ENCODE measurements at regions not wholly inside any gene's neighbourhood (a gene's known extent, or its start where the extent isn't known, plus 50 kb on each side); places are given as distances from the start of the nearest gene placed in this dataset.

DNA sequence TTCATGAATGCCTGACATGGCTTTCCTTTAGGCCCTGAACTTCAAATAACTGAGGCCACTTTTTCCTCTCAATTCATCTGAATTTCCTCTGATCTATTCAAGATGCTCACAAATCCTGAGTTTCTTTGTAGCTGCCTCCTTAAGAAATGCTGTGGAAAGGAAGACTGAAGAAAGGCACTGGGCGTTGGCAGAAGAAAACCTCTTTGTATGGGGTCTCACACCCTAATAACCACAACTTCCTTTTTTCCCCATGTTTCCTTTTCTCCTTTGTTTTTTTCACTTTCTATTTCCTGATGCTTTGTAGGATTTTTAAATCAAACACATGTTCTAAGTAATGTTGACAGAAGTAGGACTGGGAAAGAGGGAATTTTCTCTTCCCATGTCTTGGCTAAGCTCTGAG lies 447.4 kb downstream of the CMPK2 start:
- DNase-seq (ENCODE audit: low read depth) = no peak

DNA sequence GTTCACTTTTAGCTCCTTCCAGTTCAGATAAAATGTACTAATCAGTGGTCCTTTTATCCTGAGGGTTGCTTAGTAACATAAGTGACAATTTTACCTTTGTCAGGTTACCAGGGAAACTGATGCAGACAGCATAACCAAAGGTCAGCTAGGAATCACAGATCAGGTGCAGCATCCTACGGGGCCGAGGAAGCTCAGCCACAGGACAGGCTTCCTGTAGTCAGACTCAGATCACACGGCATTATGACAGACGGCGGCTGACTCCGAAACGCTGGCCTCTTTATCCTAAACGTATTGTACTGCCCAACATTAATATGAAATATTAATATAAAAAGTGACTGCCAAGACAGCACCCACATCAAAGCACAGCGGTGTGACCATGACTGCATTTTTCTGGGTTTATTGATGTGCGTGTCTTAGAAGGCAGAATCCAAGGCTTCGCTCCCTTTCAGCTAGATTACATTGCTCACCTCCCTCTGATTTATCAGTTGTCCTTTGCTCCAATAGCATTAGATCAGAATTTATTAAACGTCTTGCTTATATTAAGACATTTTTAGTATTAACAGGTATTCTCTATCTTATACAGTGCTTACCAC lies 444.5 kb downstream of the CMPK2 start:
- no peak for DNase-seq (ENCODE audit: low read depth)

DNA sequence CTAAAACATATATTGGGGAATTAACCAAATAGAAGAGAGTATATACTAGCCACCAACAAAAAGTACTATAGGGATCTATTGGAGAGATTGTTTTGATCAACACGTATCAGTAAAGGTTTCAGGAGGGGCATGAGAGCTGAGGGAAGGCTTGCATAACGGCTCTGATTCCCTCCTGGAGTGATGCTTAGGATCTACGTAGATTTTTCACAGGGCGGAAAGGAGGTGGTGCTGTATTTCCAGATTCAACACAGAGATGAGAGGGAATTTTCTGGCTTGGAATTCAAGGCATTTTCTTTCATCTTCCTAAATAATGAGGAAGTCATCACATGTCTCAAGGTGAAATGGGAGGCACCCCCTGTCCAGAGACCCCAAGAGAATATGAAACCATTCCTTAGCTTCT lies 443.8 kb downstream of the CMPK2 start:
- DNase-seq (ENCODE audit: low read depth) = no peak

GRCh38 chr2:6423157-6423556 lies 442.6 kb downstream of the CMPK2 start:
- DNase-seq (ENCODE audit: low read depth) = no peak

DNA sequence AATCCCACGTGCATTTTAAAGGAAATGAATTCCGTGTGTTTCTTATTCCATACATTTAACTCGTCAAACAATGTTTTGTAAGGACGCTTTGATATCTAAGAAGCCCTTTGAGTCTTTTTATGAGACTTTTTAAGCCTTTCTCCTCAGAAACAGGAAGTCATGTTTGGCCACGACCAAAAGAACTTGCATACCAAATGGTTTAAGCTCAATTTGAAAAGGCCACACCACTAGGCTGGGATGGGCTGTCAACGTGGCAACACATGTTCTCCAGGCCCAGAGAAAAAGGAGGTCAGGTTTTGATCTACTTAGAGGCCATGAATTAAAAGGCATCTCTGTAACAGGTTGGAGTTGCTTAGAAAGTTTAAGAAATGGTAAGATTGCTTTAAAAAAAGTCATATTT lies 441.8 kb downstream of the CMPK2 start:
- no peak for DNase-seq (ENCODE audit: low read depth)

GRCh38 chr2:6425032-6425431 lies 440.7 kb downstream of the CMPK2 start:
- no peak for DNase-seq (ENCODE audit: low read depth)

DNA sequence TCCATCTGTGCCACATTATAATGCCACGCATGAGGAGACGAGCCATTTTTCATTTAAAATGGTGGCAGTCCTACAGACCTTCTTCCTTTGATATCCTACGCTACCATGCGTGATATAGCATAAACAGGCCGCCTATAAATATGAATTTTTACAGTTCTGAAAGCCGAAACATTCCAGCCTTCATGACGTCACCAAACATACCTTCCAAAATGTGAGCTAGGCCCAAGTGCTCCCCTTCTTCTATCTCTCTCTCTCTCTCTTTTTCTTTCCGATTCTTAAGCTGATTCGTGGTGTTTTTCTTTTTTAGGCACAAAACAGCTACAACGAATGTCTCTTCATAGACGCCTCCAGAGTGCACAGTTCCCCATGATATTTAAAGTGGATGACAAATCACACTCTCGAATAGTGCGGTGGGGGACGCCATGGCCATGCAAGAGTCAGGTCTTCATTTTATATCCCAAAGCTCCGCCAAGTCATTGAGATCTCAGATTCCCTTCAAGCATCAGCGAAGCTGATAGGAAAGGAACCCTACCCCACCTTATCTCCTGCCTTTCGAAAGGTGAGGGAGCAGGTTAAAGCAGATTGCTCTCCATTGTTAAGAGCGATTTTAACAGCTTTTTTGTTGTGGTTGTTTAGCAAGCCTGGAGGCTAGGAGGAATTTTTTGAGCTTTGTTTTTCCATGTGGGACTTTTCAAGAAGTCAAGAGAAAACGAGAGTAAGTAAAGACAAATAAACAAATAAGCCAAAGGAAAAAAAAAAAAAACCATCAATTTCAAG lies 436.3 kb downstream of the CMPK2 start:
- DNase-seq (ENCODE audit: low read depth) = no peak

- DNase-seq (ENCODE audit: low read depth) = no peak
Measured at GRCh38 chr2:6434438-6434837, 431.3 kb downstream of the CMPK2 start.

GRCh38 chr2:6441800-6442199 lies 423.9 kb downstream of the CMPK2 start:
- no peak for DNase-seq (ENCODE audit: low read depth)

DNA sequence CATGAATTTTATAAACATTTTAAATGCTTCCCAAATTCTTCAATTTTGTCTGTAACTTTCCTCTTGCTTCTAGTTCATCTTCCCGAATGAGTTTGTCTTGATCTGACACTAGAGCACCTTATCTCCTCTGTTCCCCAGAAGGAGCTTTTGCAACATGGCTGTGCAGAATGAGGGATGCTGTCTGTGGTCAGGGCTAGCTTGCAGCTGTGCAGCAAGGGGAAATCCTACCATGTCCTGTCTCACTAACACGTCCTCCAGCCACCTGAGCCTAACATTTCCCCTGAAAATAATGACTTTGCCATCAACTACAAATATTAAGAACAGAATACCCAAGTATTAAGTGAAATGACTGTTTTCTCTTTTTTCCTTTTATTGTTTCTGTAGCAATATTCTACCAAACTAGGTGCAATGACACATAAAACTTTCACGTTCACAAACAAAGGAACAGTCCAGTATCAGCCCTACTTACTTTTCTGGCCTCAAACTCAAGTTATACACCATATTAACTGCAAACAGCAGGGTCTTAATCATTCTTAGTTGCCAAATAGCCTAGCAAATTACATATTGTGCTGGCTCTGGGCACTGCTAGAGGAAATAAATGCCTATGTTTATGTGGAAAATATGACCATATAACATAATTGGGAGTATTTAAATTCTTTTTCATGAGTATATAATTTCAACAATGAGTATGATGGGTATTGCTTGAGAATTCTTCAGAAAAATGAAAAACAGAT lies 423.3 kb downstream of the CMPK2 start:
- no peak for DNase-seq (ENCODE audit: low read depth)

DNA sequence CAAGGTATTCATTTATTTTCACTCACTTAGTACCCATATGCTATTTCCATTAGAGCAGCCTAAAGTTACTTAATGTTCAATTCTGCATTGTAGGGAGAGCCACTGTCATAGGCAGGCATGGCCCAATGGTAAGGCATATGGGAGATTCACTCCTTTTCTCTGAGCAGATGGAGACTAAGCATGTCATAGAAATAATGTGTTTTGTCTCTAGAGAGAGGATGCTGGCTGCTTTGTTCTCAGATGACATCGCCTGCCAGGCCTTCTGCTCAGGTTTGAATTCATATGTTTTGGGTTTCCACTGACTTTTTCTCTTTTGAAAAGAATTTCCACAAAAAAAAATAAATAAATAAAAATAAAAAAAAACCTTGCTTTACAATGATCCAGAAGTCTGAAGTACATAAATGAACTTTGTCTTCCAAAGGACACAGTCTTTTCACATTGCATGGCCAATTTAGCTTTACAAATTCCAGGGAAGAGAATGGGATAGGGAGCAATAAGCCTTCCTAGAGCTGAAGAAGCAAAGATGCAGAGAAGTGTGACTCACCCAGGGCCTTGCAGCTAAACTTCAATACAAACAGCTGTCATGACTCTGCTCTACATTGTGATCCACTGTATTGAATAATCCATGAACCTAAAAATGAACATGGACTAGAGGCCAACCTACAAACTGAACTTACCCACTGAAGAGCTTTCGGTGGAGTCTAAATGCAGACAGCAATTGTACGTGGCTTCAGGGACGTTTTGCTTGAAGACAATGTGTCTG lies 422.5 kb downstream of the CMPK2 start:
- DNase-seq (ENCODE audit: low read depth) = no peak

GRCh38 chr2:6444514-6444913 lies 421.2 kb downstream of the CMPK2 start:
- DNase-seq (ENCODE audit: low read depth) = no peak

DNA sequence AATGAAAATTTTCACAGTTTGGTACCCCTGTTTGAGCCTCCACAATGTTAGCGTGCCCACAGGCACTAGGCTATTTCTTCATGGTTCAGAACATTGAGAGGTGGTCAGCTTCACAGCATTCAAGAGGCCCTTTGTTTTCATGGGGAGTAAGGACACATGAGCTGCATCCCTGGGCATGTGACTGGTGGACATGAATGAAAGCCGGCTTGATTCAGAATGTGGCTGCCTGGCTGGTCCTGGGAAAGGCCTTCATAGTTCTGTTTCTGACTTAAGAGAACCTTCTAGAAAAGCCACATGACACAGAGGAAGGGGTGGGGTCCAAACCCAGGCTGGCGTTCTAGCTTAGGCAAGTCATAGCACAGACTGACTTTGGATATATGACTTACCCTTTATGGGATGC lies 420.6 kb downstream of the CMPK2 start:
- no peak for DNase-seq (ENCODE audit: low read depth)

DNA sequence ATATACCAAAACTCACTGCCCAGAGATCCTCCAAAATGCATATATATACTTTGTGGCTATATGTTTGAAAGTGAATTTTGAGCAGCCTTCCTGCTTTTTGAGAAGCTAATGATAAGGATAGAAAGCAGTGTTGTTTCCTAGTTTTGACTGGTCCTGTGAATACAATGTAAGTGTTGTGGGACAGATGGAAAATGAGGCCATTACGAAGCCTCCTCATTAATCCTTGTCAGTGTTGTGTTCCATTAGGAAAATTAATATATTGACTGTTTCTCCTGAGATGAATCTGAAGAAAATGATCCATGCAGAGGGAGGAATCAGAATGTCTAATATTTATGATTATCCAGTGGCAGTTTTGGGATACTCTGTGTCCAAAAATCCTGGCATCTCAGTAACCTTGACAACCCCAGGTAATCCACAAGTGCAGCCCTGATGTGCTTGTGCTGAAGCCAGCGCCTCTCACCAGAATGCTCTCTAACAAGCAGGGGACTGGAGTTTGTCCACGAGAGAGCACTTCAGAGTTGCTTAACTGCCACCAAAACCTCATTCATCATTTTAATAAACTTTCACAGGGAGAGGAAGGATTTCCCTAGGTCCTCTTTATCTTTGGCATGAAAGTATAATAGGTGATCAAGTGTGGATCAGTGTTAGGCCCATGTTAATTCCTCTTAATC lies 418.6 kb downstream of the CMPK2 start:
- DNase-seq (ENCODE audit: low read depth) = no peak

GRCh38 chr2:6448893-6449292 lies 416.8 kb downstream of the CMPK2 start:
- DNase-seq (ENCODE audit: low read depth) = no peak

DNA sequence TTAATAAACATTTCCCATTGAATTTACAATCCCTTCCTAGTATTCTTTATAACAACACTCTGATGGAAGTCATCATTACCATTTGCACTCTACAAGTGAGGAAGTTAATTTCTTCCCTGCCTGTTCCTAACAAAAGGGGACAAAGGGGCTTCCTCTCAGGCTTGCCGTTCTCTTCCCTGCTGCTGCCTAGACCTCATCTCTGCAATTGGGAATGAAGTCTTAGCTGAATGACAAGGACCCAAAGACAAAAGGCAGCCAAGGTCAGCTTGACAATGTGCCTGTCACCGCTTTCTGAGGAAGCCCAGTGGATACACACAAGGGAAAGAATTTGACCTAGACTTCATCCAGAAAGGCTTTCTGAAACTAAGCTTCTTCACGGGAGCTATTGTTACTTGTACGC lies 416.4 kb downstream of the CMPK2 start:
- DNase-seq (ENCODE audit: low read depth) = no peak

- no peak for DNase-seq (ENCODE audit: low read depth)
Measured at GRCh38 chr2:6452702-6453481, 412.8 kb downstream of the CMPK2 start.

DNA sequence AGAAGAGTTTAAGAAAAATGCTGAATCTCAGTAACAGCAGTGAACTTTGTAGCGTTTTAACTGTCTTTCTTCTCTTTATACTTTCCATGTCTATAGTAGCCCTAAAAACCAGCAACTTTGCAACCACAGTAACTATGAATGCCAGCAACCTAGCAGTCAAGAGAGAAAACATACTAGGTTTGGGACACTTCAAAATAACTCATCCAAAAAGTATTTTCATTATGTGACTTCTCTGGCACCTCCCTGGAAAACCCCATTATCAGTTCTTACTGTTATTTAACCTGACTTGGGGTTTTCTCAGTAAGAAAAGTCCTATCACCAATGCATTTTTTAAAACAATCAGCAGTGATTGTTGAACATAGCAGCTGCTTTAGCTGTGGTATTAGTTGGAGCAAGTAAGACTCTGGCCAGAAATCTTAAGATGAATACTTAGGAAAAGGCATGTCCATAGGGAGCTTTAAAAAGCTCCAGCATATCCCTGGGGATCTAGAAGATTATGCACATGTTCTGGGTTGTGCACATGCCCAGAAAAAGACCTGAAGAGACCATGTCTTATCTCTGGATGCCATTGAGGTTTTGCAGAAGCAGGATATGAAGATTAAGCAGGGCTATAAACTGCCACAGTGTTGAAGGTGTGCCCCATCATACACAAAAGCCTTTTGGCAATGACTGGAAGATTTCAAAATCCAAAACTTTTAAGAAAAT lies 411.3 kb downstream of the CMPK2 start:
- DNase-seq (ENCODE audit: low read depth) = no peak

GRCh38 chr2:6459138-6459537 lies 406.6 kb downstream of the CMPK2 start:
- no peak for DNase-seq (ENCODE audit: low read depth)

GRCh38 chr2:6470518-6470917 lies 395.2 kb downstream of the CMPK2 start:
- no peak for DNase-seq (ENCODE audit: low read depth)

DNA sequence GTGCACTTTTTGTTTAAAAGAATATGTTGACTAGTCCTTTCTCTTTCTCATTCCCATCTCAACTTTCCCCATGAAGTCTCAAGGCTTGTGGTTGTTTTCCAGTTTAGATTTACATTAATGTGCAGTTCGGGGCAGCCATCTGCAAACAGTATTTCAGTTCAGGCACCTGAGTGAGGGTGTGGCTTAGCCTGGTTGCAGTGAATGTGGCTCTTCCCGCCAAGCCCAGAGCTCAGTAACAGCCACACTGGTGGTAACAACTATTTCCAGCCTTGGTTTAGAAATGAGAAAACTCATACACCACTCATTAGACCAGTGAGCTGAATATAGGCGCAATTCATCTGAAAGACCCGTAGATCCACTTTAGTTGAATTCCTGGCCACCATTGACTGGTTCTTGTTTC lies 394.3 kb downstream of the CMPK2 start:
- no peak for DNase-seq (ENCODE audit: low read depth)
